ENCODE measurements at regions not wholly inside any gene's neighbourhood (a gene's known extent, or its start where the extent isn't known, plus 50 kb on each side); places are given as distances from the start of the nearest gene placed in this dataset.

- TF ChIP-seq JUND (IDR thresholded peaks at IDR 0.05): no peak
- TF ChIP-seq SP1 (IDR thresholded peaks at IDR 0.05; ENCODE audit: low read depth): no peak
- TF ChIP-seq ZFX (IDR thresholded peaks at IDR 0.05): no peak
- TF ChIP-seq POLR2A (IDR thresholded peaks at IDR 0.05; ENCODE audit: borderline replicate concordance, extremely low read depth, insufficient read depth, insufficient read length): no peak
- TF ChIP-seq SRF (IDR thresholded peaks at IDR 0.05; ENCODE audit: low read depth): no peak
- no peak for TF ChIP-seq CEBPB (IDR thresholded peaks at IDR 0.05; ENCODE audit: low read depth)
- TF ChIP-seq EZH2 (IDR thresholded peaks at IDR 0.05): no peak
- TF ChIP-seq, protein P1, sequence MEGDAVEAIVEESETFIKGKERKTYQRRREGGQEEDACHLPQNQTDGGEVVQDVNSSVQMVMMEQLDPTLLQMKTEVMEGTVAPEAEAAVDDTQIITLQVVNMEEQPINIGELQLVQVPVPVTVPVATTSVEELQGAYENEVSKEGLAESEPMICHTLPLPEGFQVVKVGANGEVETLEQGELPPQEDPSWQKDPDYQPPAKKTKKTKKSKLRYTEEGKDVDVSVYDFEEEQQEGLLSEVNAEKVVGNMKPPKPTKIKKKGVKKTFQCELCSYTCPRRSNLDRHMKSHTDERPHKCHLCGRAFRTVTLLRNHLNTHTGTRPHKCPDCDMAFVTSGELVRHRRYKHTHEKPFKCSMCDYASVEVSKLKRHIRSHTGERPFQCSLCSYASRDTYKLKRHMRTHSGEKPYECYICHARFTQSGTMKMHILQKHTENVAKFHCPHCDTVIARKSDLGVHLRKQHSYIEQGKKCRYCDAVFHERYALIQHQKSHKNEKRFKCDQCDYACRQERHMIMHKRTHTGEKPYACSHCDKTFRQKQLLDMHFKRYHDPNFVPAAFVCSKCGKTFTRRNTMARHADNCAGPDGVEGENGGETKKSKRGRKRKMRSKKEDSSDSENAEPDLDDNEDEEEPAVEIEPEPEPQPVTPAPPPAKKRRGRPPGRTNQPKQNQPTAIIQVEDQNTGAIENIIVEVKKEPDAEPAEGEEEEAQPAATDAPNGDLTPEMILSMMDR (IDR thresholded peaks at IDR 0.05 in 2 of 3, conservative IDR thresholded peaks at IDR 0.05 in 1 of 3; ENCODE audit: borderline replicate concordance in 1 of 3, insufficient read depth in 1 of 3, low read depth in 2 of 3, low read length in 2 of 3): no peak
- TF ChIP-seq, protein P2, sequence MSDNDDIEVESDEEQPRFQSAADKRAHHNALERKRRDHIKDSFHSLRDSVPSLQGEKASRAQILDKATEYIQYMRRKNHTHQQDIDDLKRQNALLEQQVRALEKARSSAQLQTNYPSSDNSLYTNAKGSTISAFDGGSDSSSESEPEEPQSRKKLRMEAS (IDR thresholded peaks at IDR 0.05): no peak
- Histone ChIP-seq H3K4me3 (replicated peaks in 1 of 2; ENCODE audit: low read depth in 1 of 2, low read length in 2 of 2) (no peak overlapping the region), H3K79me2 (ENCODE audit: insufficient read depth, low read length) (no peaks in the 10 kb centered on the region), H3K4me1 (ENCODE audit: control insufficient read depth in 1 of 2, insufficient read depth in 2 of 2, low read length in 2 of 2) (peaks cover 0 to 4% of the 10 kb centered on the region in 2 experiments; a peak in 1 of 4 replicates), H3K9me3 (ENCODE audit: control insufficient read depth in 1 of 2, insufficient read depth in 1 of 2, low read depth in 1 of 2, low read length in 2 of 2) (no peaks in the 10 kb centered on the region), H3K9me2 (ENCODE audit: insufficient read depth) (no peaks in the 10 kb centered on the region), H3K27me3 (ENCODE audit: insufficient read depth, low read length) (no peaks in the 10 kb centered on the region), H2AFZ (ENCODE audit: low read depth, low read length, poor library complexity, severe bottlenecking) (no peak overlapping the region), H3K36me3 (ENCODE audit: control insufficient read depth in 1 of 2, insufficient read depth in 2 of 2, low read length in 2 of 2) (no peaks in the 10 kb centered on the region), H4K20me1 (ENCODE audit: insufficient read depth) (no peaks in the 10 kb centered on the region), H3K4me2 (ENCODE audit: low read length) (no peak overlapping the region), H3K9ac (ENCODE audit: low read length) (no peak overlapping the region), H3K27ac (ENCODE audit: low read depth, low read length) (no peak overlapping the region)
- DNase-seq (ENCODE audit: low read depth, low spot score) (no peak), ATAC-seq (no peak)
- ChIA-PET CTCF (no interaction called here), POLR2A (no interaction called here), RAD21 (ENCODE audit: low non-redundant PET in 1 of 2, low total read pairs in 2 of 2, uncharacterized antibody in 2 of 2, unreplicated experiment in 2 of 2) (no interaction called here)
- no TSS peak for BruUV-seq (replicated peaks)
- intact Hi-C loops (cut with micrococcal nuclease): no loop called here
Observed at GRCh38 chr20:11197851-11198250, 524.1 kb upstream of the JAG1 start.

- ChIA-PET POLR2A (no interaction called here), RAD21 (ENCODE audit: low non-redundant PET in 1 of 2, low total read pairs in 2 of 2, uncharacterized antibody in 2 of 2, unreplicated experiment in 2 of 2) (no interaction called here), CTCF (no interaction called here)
- Histone ChIP-seq H3K4me3 (replicated peaks in 1 of 2; ENCODE audit: low read depth in 1 of 2, low read length in 2 of 2) (no peak overlapping the region), H3K36me3 (ENCODE audit: control insufficient read depth in 1 of 2, insufficient read depth in 2 of 2, low read length in 2 of 2) (no peaks in the 10 kb centered on the region), H3K27ac (ENCODE audit: low read depth, low read length) (no peak overlapping the region), H3K79me2 (ENCODE audit: insufficient read depth, low read length) (no peaks in the 10 kb centered on the region), H4K20me1 (ENCODE audit: insufficient read depth) (no peaks in the 10 kb centered on the region), H3K9ac (ENCODE audit: low read length) (no peak overlapping the region), H3K9me3 (ENCODE audit: control insufficient read depth in 1 of 2, insufficient read depth in 1 of 2, low read depth in 1 of 2, low read length in 2 of 2) (no peaks in the 10 kb centered on the region), H3K4me2 (ENCODE audit: low read length) (no peak overlapping the region), H3K27me3 (ENCODE audit: insufficient read depth, low read length) (no peaks in the 10 kb centered on the region), H3K4me1 (ENCODE audit: control insufficient read depth in 1 of 2, insufficient read depth in 2 of 2, low read length in 2 of 2) (peaks cover 0 to 12% of the 10 kb centered on the region in 2 experiments; a peak in 2 of 4 replicates), H2AFZ (ENCODE audit: low read depth, low read length, poor library complexity, severe bottlenecking) (no peak overlapping the region), H3K9me2 (ENCODE audit: insufficient read depth) (no peaks in the 10 kb centered on the region)
- ATAC-seq (no peak), DNase-seq (ENCODE audit: low read depth, low spot score) (no peak)
- no peak for TF ChIP-seq SIN3A (IDR thresholded peaks at IDR 0.05; ENCODE audit: low read depth)
- no peak for TF ChIP-seq JUND (IDR thresholded peaks at IDR 0.05)
- TF ChIP-seq, protein P3, sequence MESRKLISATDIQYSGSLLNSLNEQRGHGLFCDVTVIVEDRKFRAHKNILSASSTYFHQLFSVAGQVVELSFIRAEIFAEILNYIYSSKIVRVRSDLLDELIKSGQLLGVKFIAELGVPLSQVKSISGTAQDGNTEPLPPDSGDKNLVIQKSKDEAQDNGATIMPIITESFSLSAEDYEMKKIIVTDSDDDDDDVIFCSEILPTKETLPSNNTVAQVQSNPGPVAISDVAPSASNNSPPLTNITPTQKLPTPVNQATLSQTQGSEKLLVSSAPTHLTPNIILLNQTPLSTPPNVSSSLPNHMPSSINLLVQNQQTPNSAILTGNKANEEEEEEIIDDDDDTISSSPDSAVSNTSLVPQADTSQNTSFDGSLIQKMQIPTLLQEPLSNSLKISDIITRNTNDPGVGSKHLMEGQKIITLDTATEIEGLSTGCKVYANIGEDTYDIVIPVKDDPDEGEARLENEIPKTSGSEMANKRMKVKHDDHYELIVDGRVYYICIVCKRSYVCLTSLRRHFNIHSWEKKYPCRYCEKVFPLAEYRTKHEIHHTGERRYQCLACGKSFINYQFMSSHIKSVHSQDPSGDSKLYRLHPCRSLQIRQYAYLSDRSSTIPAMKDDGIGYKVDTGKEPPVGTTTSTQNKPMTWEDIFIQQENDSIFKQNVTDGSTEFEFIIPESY (IDR thresholded peaks at IDR 0.05; ENCODE audit: extremely low read depth, insufficient replicate concordance, low read length): no peak
- TF ChIP-seq, protein P2 (IDR thresholded peaks at IDR 0.05): no peak
- TF ChIP-seq ZNF274 (IDR thresholded peaks at IDR 0.05; ENCODE audit: low read depth, low read length): no peak
- TF ChIP-seq ELF1 (IDR thresholded peaks at IDR 0.05; ENCODE audit: borderline replicate concordance, low read depth): no peak
- BruUV-seq (replicated peaks): no TSS peak
- intact Hi-C loops (cut with micrococcal nuclease): loop anchor here (10.0 kb wide), 1 partner anchor 196 kb away; no protein-coding TSS in a partner anchor
Observed at GRCh38 chr20:11200423-11200822, 526.6 kb upstream of the JAG1 start.
